ENCODE measurements at regions not wholly inside any gene's neighbourhood (a gene's known extent, or its start where the extent isn't known, plus 50 kb on each side); places are given as distances from the start of the nearest gene placed in this dataset.

DNA sequence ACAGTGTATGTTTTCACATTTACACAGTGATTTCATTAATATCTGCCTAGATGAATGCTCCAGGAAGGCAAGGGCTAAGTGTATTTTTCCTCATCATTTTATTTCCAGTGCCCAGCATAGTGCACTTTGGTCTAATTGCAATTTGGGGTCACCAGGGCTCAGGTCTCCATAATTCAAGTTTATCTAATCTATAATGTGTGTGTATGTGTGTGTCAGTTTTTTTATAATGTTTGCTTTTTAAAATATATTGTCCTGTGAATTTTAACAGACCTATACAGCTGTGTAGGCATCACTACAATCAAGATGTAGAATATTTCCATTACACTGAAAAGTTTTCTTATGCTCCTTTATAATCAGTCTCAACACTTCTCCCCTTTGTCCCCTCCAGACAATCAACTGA is 620.4 kb downstream of the STK39 start:
- H3K27ac ChIP-seq (ENCODE audit: low read length): no peak overlapping the region
- in situ Hi-C loops (cut with HindIII; ENCODE audit: low pct_unique_long_range_greater_than_20kb, low sequenced_read_pairs) (no loop called here), intact Hi-C loops (cut with micrococcal nuclease; ENCODE audit: unreplicated experiment) (no loop called here)
- no peaks in the 10 kb centered on the region for H3K36me3 ChIP-seq (ENCODE audit: control insufficient read depth, insufficient read depth, low read length)
- H3K4me3 ChIP-seq (ENCODE audit: low read depth in 2 of 2, low read length in 2 of 2): no peak overlapping the region
- ChIA-PET CTCF (no interaction called here), POLR2A (no interaction called here)
- no peaks in the 10 kb centered on the region for H3K9me3 ChIP-seq (ENCODE audit: control insufficient read depth, insufficient read depth, low read depth, low read length)
- H3K4me1 ChIP-seq (ENCODE audit: control insufficient read depth, insufficient read depth, low read length): no peaks in the 10 kb centered on the region
- ATAC-seq (no peak), DNase-seq (ENCODE audit: low read depth, low spot score) (no peak)
- no peaks in the 10 kb centered on the region for H3K27me3 ChIP-seq (ENCODE audit: control insufficient read depth, insufficient read depth, low read length)
- TF ChIP-seq TCF7L2 (IDR thresholded peaks at IDR 0.05; ENCODE audit: low read depth, low read length) (no peak), POLR2AphosphoS5 (IDR thresholded peaks at IDR 0.05; ENCODE audit: low read depth, low read length) (no peak), SIN3A (IDR thresholded peaks at IDR 0.05; ENCODE audit: borderline replicate concordance, insufficient read depth, low read depth, low read length) (no peak)
- TF ChIP-seq, protein P1, sequence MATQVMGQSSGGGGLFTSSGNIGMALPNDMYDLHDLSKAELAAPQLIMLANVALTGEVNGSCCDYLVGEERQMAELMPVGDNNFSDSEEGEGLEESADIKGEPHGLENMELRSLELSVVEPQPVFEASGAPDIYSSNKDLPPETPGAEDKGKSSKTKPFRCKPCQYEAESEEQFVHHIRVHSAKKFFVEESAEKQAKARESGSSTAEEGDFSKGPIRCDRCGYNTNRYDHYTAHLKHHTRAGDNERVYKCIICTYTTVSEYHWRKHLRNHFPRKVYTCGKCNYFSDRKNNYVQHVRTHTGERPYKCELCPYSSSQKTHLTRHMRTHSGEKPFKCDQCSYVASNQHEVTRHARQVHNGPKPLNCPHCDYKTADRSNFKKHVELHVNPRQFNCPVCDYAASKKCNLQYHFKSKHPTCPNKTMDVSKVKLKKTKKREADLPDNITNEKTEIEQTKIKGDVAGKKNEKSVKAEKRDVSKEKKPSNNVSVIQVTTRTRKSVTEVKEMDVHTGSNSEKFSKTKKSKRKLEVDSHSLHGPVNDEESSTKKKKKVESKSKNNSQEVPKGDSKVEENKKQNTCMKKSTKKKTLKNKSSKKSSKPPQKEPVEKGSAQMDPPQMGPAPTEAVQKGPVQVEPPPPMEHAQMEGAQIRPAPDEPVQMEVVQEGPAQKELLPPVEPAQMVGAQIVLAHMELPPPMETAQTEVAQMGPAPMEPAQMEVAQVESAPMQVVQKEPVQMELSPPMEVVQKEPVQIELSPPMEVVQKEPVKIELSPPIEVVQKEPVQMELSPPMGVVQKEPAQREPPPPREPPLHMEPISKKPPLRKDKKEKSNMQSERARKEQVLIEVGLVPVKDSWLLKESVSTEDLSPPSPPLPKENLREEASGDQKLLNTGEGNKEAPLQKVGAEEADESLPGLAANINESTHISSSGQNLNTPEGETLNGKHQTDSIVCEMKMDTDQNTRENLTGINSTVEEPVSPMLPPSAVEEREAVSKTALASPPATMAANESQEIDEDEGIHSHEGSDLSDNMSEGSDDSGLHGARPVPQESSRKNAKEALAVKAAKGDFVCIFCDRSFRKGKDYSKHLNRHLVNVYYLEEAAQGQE (IDR thresholded peaks at IDR 0.05; ENCODE audit: insufficient read depth in 1 of 2, low read depth in 2 of 2, low read length in 1 of 2): no peak
- TF ChIP-seq, protein P2, sequence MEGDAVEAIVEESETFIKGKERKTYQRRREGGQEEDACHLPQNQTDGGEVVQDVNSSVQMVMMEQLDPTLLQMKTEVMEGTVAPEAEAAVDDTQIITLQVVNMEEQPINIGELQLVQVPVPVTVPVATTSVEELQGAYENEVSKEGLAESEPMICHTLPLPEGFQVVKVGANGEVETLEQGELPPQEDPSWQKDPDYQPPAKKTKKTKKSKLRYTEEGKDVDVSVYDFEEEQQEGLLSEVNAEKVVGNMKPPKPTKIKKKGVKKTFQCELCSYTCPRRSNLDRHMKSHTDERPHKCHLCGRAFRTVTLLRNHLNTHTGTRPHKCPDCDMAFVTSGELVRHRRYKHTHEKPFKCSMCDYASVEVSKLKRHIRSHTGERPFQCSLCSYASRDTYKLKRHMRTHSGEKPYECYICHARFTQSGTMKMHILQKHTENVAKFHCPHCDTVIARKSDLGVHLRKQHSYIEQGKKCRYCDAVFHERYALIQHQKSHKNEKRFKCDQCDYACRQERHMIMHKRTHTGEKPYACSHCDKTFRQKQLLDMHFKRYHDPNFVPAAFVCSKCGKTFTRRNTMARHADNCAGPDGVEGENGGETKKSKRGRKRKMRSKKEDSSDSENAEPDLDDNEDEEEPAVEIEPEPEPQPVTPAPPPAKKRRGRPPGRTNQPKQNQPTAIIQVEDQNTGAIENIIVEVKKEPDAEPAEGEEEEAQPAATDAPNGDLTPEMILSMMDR (IDR thresholded peaks at IDR 0.05): no peak
- no TSS peak for BruUV-seq (replicated peaks)

- Histone ChIP-seq H3K27me3 (ENCODE audit: control insufficient read depth, insufficient read depth, low read length) (no peaks in the 10 kb centered on the region), H3K9me3 (ENCODE audit: control insufficient read depth, insufficient read depth, low read depth, low read length) (no peaks in the 10 kb centered on the region), H3K4me3 (ENCODE audit: low read depth in 2 of 2, low read length in 2 of 2) (no peak overlapping the region), H3K4me1 (ENCODE audit: control insufficient read depth, insufficient read depth, low read length) (no peaks in the 10 kb centered on the region), H3K27ac (ENCODE audit: low read length) (no peak overlapping the region), H3K36me3 (ENCODE audit: control insufficient read depth, insufficient read depth, low read length) (no peaks in the 10 kb centered on the region)
- intact Hi-C loops (cut with micrococcal nuclease; ENCODE audit: unreplicated experiment) (no loop called here), in situ Hi-C loops (cut with HindIII; ENCODE audit: low pct_unique_long_range_greater_than_20kb, low sequenced_read_pairs) (no loop called here)
- TF ChIP-seq POLR2AphosphoS5 (IDR thresholded peaks at IDR 0.05; ENCODE audit: low read depth, low read length) (no peak), SIN3A (IDR thresholded peaks at IDR 0.05; ENCODE audit: borderline replicate concordance, insufficient read depth, low read depth, low read length) (no peak), TCF7L2 (IDR thresholded peaks at IDR 0.05; ENCODE audit: low read depth, low read length) (no peak)
- TF ChIP-seq, protein P1 (IDR thresholded peaks at IDR 0.05; ENCODE audit: insufficient read depth in 1 of 2, low read depth in 2 of 2, low read length in 1 of 2): no peak
- TF ChIP-seq, protein P2 (IDR thresholded peaks at IDR 0.05): no peak
- ChIA-PET POLR2A (no interaction called here), CTCF (no interaction called here)
- DNase-seq (ENCODE audit: low read depth, low spot score): no peak
- no TSS peak for BruUV-seq (replicated peaks)
- no peak for ATAC-seq
Observed at GRCh38 chr2:167626301-167626700, 621.1 kb downstream of the STK39 start.
